ENCODE measurements at regions not wholly inside any gene's neighbourhood (a gene's known extent, or its start where the extent isn't known, plus 50 kb on each side); places are given as distances from the start of the nearest gene placed in this dataset.

DNA sequence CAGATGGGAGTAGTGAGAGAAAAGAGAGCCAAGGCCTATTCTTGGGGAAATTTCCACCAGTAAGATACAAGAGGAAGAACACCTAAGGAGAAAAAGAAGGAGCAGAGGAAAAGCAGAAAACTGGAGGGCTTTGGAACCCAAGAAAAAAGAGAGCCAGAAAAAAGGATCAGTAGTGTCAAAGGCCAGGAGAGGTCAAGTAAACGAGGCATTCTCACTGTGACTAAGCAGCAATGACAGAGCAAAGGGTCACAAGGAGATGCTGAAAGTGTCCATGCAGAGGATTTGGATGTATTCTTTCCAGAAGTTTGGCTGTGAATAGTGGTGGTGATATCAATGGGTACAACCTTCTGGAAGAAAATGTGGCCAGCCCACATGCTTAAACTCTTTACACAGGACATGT lies 109.5 kb downstream of the DYNAP start:
- Histone ChIP-seq H2AFZ (no peak overlapping the region), H3K9me3 (ENCODE audit: low read depth) (no peaks in the 10 kb centered on the region), H3K27me3 (no peaks in the 10 kb centered on the region), H3K36me3 (replicated peaks; ENCODE audit: insufficient read depth, low read depth) (no peaks in the 10 kb centered on the region), H3K9me2 (replicated peaks; ENCODE audit: insufficient read depth) (no peaks in the 10 kb centered on the region), H4K20me1 (ENCODE audit: insufficient read depth, poor library complexity, severe bottlenecking) (no peaks in the 10 kb centered on the region), H3K27ac (no peak overlapping the region), H3K4me2 (no peak overlapping the region), H3K4me1 (ENCODE audit: insufficient read depth) (no peaks in the 10 kb centered on the region), H3K79me2 (no peaks in the 10 kb centered on the region), H3K4me3 (no peak overlapping the region)
- WGBS (ENCODE audit: low lambda C conversion rate, missing lambda C conversion rate), result 57% methylated on average over 1 of the region's 1 CpG
- no peak for TF ChIP-seq EZH2 (IDR thresholded peaks at IDR 0.05; ENCODE audit: borderline replicate concordance)
- TF ChIP-seq, protein P1, sequence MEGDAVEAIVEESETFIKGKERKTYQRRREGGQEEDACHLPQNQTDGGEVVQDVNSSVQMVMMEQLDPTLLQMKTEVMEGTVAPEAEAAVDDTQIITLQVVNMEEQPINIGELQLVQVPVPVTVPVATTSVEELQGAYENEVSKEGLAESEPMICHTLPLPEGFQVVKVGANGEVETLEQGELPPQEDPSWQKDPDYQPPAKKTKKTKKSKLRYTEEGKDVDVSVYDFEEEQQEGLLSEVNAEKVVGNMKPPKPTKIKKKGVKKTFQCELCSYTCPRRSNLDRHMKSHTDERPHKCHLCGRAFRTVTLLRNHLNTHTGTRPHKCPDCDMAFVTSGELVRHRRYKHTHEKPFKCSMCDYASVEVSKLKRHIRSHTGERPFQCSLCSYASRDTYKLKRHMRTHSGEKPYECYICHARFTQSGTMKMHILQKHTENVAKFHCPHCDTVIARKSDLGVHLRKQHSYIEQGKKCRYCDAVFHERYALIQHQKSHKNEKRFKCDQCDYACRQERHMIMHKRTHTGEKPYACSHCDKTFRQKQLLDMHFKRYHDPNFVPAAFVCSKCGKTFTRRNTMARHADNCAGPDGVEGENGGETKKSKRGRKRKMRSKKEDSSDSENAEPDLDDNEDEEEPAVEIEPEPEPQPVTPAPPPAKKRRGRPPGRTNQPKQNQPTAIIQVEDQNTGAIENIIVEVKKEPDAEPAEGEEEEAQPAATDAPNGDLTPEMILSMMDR (IDR thresholded peaks at IDR 0.05; ENCODE audit: poor library complexity), result no peak
- no peak for TF ChIP-seq EZH2phosphoT487 (IDR thresholded peaks at IDR 0.05; ENCODE audit: low read depth, severe bottlenecking, unreplicated experiment)
- DNase-seq (ENCODE audit: low spot score), result no peak

DNA sequence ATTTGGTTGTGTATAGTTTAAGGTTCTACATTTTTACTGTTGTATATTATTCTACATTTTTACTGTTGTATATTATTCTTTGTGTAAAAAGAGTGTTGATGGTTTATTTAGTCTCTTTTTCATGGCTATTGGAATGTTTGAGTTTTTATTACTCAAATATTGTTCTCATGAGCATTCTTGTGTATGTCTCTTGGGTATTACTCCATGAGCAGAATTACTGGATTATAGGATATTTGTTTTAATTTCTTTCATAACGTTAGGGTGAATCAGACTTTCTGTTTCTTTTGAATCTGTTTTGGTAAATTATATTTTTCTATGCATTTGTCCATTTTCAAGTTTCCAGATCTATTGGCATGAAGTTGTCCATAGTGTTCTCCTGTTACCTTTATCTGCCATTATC lies 111.6 kb downstream of the DYNAP start:
- H3K27me3 ChIP-seq, result no peaks in the 10 kb centered on the region

DNA sequence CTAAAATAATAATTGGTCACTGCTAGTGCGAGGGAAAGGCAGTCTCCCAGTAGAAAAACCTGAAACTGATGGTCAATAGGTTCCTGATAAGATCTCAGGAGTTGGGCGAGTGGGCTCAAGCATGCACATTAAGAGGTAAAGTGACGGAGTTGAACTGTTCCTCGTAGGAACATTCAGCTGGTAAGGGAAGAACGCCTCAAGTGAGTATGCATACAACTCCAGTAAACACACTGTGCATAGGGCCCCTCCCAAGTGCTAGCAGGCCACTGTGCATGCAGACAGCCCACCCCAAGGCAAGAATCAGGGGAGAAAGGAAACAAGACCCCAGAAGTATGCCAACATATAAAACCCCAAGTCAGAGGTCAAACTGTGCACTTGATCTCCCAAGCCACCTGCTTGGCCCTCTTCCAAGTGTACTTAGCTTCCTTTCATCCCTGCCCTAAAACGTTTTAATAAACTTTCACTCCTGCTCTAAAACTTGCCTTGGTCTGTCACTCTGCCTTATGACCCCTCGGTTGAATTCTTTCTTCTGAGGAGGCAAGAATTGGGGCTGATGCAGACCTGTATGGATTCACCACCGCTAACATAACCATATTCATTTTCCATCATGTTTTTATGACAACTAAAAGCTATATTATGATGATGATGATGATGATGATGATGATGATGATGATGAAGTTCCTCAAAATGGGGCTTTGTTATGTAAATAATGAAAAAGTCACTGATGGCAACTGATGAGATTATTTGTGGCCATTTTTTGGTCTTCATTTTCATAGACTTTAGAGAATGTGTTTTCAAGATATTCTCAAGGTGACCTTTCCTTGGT lies 118.0 kb upstream of the RAB27B start:
- 76% methylated on average over 8 of the region's 8 CpGs for WGBS (ENCODE audit: low lambda C conversion rate, missing lambda C conversion rate)
- TF ChIP-seq, protein P1 (IDR thresholded peaks at IDR 0.05; ENCODE audit: poor library complexity), result no peak
- TF ChIP-seq EZH2 (IDR thresholded peaks at IDR 0.05; ENCODE audit: borderline replicate concordance), result no peak
- TF ChIP-seq EZH2phosphoT487 (IDR thresholded peaks at IDR 0.05; ENCODE audit: low read depth, severe bottlenecking, unreplicated experiment), result no peak
- no peak overlapping the region for H2AFZ ChIP-seq
- no peak overlapping the region for H3K27ac ChIP-seq
- H3K4me1 ChIP-seq (ENCODE audit: insufficient read depth), result no peaks in the 10 kb centered on the region
- no peaks in the 10 kb centered on the region for H3K9me3 ChIP-seq (ENCODE audit: low read depth)
- H3K27me3 ChIP-seq, result no peaks in the 10 kb centered on the region
- no peaks in the 10 kb centered on the region for H4K20me1 ChIP-seq (ENCODE audit: insufficient read depth, poor library complexity, severe bottlenecking)
- H3K36me3 ChIP-seq (replicated peaks; ENCODE audit: insufficient read depth, low read depth), result no peaks in the 10 kb centered on the region
- H3K4me3 ChIP-seq, result no peak overlapping the region
- H3K4me2 ChIP-seq, result no peak overlapping the region
- DNase-seq (ENCODE audit: low spot score), result no peak
- no peaks in the 10 kb centered on the region for H3K79me2 ChIP-seq
- H3K9me2 ChIP-seq (replicated peaks; ENCODE audit: insufficient read depth), result no peaks in the 10 kb centered on the region

More for the DNA sequence above, 111.6 kb downstream of the DYNAP start:
- TF ChIP-seq EZH2phosphoT487 (IDR thresholded peaks at IDR 0.05; ENCODE audit: low read depth, severe bottlenecking, unreplicated experiment) (no peak), EZH2 (IDR thresholded peaks at IDR 0.05; ENCODE audit: borderline replicate concordance) (no peak)
- TF ChIP-seq, protein P1 (IDR thresholded peaks at IDR 0.05; ENCODE audit: poor library complexity), result no peak
- Histone ChIP-seq H3K27ac (no peak overlapping the region), H3K9me3 (ENCODE audit: low read depth) (no peaks in the 10 kb centered on the region), H3K36me3 (replicated peaks; ENCODE audit: insufficient read depth, low read depth) (no peaks in the 10 kb centered on the region), H3K4me2 (no peak overlapping the region), H3K9me2 (replicated peaks; ENCODE audit: insufficient read depth) (no peaks in the 10 kb centered on the region), H2AFZ (no peak overlapping the region), H4K20me1 (ENCODE audit: insufficient read depth, poor library complexity, severe bottlenecking) (no peaks in the 10 kb centered on the region), H3K4me3 (no peak overlapping the region), H3K4me1 (ENCODE audit: insufficient read depth) (no peaks in the 10 kb centered on the region), H3K79me2 (no peaks in the 10 kb centered on the region)
- 84% methylated on average over 1 of the region's 1 CpG for WGBS (ENCODE audit: low lambda C conversion rate, missing lambda C conversion rate)
- no peak for DNase-seq (ENCODE audit: low spot score)

All from hepatocyte (in vitro differentiated cells).